PC-9 (cell line): ENCODE measurements at regions not wholly inside any gene's neighbourhood (a gene's known extent, or its start where the extent isn't known, plus 50 kb on each side); places are given as distances from the start of the nearest gene placed in this dataset.

Experiments
- BruUV-seq: library from RNA; stranded (reverse); fragments of 400-500 nt; replicated peaks from 2 replicates; lab custom pipeline; 2021; lab: Mats Ljungman, UMichigan
- CTCF ChIA-PET: fragments of 300-600 bp; sonication (Branson Sonifier 250); formaldehyde crosslinking; loops from one replicate; lab custom pipeline; 2022; ENCODE audit warnings: antibody characterized with exemption; lab: Charles Lee
- POLR2A ChIA-PET: fragments of 300-600 bp; sonication (Branson Sonifier 250); formaldehyde crosslinking; loops from one replicate; lab custom pipeline; 2022; ENCODE audit warnings: antibody characterized with exemption; ENCODE audit not compliant: unreplicated experiment; lab: Charles Lee
- DNase-seq, 2 experiments: peaks; one replicate each; pipeline versions ENCODE4 v3.0.0 to v3.0.0-alpha.2; 2015 to 2022; ENCODE audit warnings: mixed read lengths in 1 of 2
- H2AFZ ChIP-seq: fragments of 200-600 bp; sonication (generic); 2 replicates; pipeline ENCODE4 v1.8.1; 2017; ENCODE audit warnings: antibody characterized with exemption
- H3F3A ChIP-seq: fragments of 200-600 bp; sonication (generic); 2 replicates; pipeline ENCODE4 v1.8.1; 2017; ENCODE audit warnings: antibody characterized with exemption, mild to moderate bottlenecking, low read depth; ENCODE audit not compliant: insufficient read depth
- H3K27ac ChIP-seq: fragments of 200-600 bp; sonication (generic); 2 replicates; pipeline ENCODE4 v1.6.1; 2016; ENCODE audit warnings: mixed run types
- H3K27me3 ChIP-seq: fragments of 200-600 bp; sonication (generic); 2 replicates; pipeline ENCODE4 v1.6.1; 2016; ENCODE audit warnings: low read depth, mixed run types; ENCODE audit not compliant: insufficient read depth
- H3K36me3 ChIP-seq: fragments of 200-600 bp; sonication (generic); 2 replicates; pipeline ENCODE4 v1.6.1; 2016; ENCODE audit warnings: low read depth, mixed run types
- H3K4me1 ChIP-seq: fragments of 200-600 bp; sonication (generic); replicated peaks from 2 replicates; pipeline ENCODE4 v1.6.1; 2016; ENCODE audit warnings: mixed run types; ENCODE audit not compliant: insufficient read depth
- H3K4me2 ChIP-seq: fragments of 200-600 bp; sonication (generic); 2 replicates; pipeline ENCODE4 v1.6.1; 2017; ENCODE audit warnings: mixed run types
- H3K4me3 ChIP-seq: fragments of 200-600 bp; sonication (generic); 2 replicates; pipeline ENCODE4 v1.6.1; 2016; ENCODE audit warnings: mixed run types
- H3K79me2 ChIP-seq: fragments of 200-600 bp; sonication (generic); 2 replicates; pipeline ENCODE4 v1.6.1; 2017; ENCODE audit warnings: low read depth, mixed run types
- H3K9me2 ChIP-seq: fragments of 200-600 bp; sonication (generic); 2 replicates; pipeline ENCODE4 v1.8.1; 2017; ENCODE audit warnings: mild to moderate bottlenecking; ENCODE audit not compliant: insufficient read depth
- H3K9me3 ChIP-seq: fragments of 200-600 bp; sonication (generic); 2 replicates; pipeline ENCODE4 v1.8.1; 2016; ENCODE audit warnings: low read depth; ENCODE audit not compliant: insufficient read depth
- H4K20me1 ChIP-seq: fragments of 200-600 bp; sonication (generic); 2 replicates; pipeline ENCODE4 v1.8.1; 2017; ENCODE audit not compliant: insufficient read depth
- CTCF ChIP-seq: fragments of 200-600 bp; sonication (generic); conservative IDR thresholded peaks from 2 replicates; pipeline ENCODE4 v1.6.1; 2017; ENCODE audit warnings: mixed run types, antibody characterized with exemption, mild to moderate bottlenecking, moderate library complexity
- EZH2 ChIP-seq: fragments of 200-600 bp; sonication (generic); IDR thresholded peaks from 2 replicates; pipeline ENCODE4 v1.8.0; 2017; ENCODE audit warnings: antibody characterized with exemption, low read depth
- intact Hi-C: fragments of 100-400 bp; cut with micrococcal nuclease; formaldehyde crosslinking; loops from one replicate; pipeline ENCODE4 v1.10.0; 2022; ENCODE audit not compliant: unreplicated experiment

- Histone ChIP-seq H3K4me1 (no peaks in the 10 kb centered on the region), H3K27me3 (peaks cover 24% of the 10 kb centered on the region), H4K20me1 (no peaks in the 10 kb centered on the region), H3K4me2 (no peak overlapping the region), H3F3A (no peaks in the 10 kb centered on the region), H3K4me3 (no peak overlapping the region), H3K9me2 (no peaks in the 10 kb centered on the region), H3K36me3 (no peaks in the 10 kb centered on the region), H2AFZ (no peak overlapping the region), H3K9me3 (no peaks in the 10 kb centered on the region), H3K79me2 (no peaks in the 10 kb centered on the region), H3K27ac (no peak overlapping the region)
- TF ChIP-seq EZH2 (no peak), CTCF (no peak)
- no TSS peak for BruUV-seq
- ChIA-PET POLR2A (no interaction called here), CTCF (no interaction called here)
- intact Hi-C loops: no loop called here
- no peak for DNase-seq
Measured at GRCh38 chr15:77867266-77868047, 210.1 kb downstream of the TBC1D2B start.

GRCh38 chr15:77866596-77867125 lies 210.8 kb downstream of the TBC1D2B start:
- POLR2A ChIA-PET: no interaction called here
- CTCF ChIA-PET: no interaction called here
- H3K36me3 ChIP-seq: no peaks in the 10 kb centered on the region
- H3K9me3 ChIP-seq: no peaks in the 10 kb centered on the region
- no peaks in the 10 kb centered on the region for H3F3A ChIP-seq
- H4K20me1 ChIP-seq: no peaks in the 10 kb centered on the region
- H3K27ac ChIP-seq: no peak overlapping the region
- H3K27me3 ChIP-seq: peaks cover 24% of the 10 kb centered on the region
- intact Hi-C loops: no loop called here
- H3K4me1 ChIP-seq: no peaks in the 10 kb centered on the region
- TF ChIP-seq EZH2: no peak
- no peak for TF ChIP-seq CTCF
- no peak overlapping the region for H3K4me3 ChIP-seq
- no peak overlapping the region for H2AFZ ChIP-seq
- H3K4me2 ChIP-seq: no peak overlapping the region
- H3K9me2 ChIP-seq: no peaks in the 10 kb centered on the region
- no TSS peak for BruUV-seq
- no peak for DNase-seq
- no peaks in the 10 kb centered on the region for H3K79me2 ChIP-seq

DNA sequence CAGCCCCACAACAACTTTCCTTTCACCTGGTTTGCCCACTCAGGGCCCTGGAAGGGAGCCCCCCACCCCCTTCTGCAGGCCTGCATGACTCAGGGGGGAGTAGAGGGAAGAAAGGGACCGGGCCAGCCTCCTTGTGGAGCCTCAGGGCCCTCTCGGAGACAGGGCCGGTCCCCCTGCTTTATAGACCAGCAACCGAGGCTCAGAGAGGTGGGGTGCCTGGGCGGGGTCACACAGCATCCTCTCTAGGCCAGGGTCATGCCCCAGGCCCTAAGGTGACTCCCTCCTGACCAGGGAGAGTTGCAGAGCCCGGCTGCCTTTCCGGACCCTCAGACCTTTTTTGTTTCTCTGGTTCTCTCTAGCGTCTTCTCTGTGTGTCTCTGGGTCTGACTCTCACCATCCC lies 211.3 kb downstream of the TBC1D2B start:
- H3K4me1 ChIP-seq: no peaks in the 10 kb centered on the region
- no peaks in the 10 kb centered on the region for H3K79me2 ChIP-seq
- DNase-seq: no peak
- CTCF ChIA-PET: no interaction called here
- H3K9me3 ChIP-seq: no peaks in the 10 kb centered on the region
- H2AFZ ChIP-seq: no peak overlapping the region
- POLR2A ChIA-PET: no interaction called here
- H3K27me3 ChIP-seq: peaks cover 24% of the 10 kb centered on the region
- no peaks in the 10 kb centered on the region for H3F3A ChIP-seq
- no peaks in the 10 kb centered on the region for H3K36me3 ChIP-seq
- H3K27ac ChIP-seq: no peak overlapping the region
- intact Hi-C loops: no loop called here
- BruUV-seq: no TSS peak
- no peaks in the 10 kb centered on the region for H3K9me2 ChIP-seq
- H3K4me3 ChIP-seq: no peak overlapping the region
- no peak for TF ChIP-seq CTCF
- no peak for TF ChIP-seq EZH2
- no peaks in the 10 kb centered on the region for H4K20me1 ChIP-seq
- H3K4me2 ChIP-seq: no peak overlapping the region
